HG03432 (cell line): ENCODE measurements at regions not wholly inside any gene's neighbourhood (a gene's known extent, or its start where the extent isn't known, plus 50 kb on each side); places are given as distances from the start of the nearest gene placed in this dataset.
"Not testable (repeated sequence)": the region's sequence is repeated elsewhere in the genome, so short reads cannot be mapped to it uniquely, and the experiment has no call there.

ENCODE experiments used
- ATAC-seq: cut with Tn5 transposase; IDR thresholded peaks from one replicate; pipeline ENCODE4 v1.9.1; 2021; ENCODE audit warnings: mild to moderate bottlenecking, moderate library complexity; ENCODE audit not compliant: unreplicated experiment

- no peak for ATAC-seq
Observed at GRCh38 chr1:192862271-192862670, 53.4 kb downstream of the RGS2 start.

- no peak for ATAC-seq
Observed at GRCh38 chr1:192866241-192866868, 57.5 kb downstream of the RGS2 start.

- ATAC-seq = no peak
Observed at GRCh38 chr1:192867180-192867579, 58.3 kb downstream of the RGS2 start.

- ATAC-seq = no peak
Observed at GRCh38 chr1:192869308-192869940, 60.6 kb downstream of the RGS2 start.

GRCh38 chr1:192872010-192872409 lies 63.2 kb downstream of the RGS2 start:
- ATAC-seq = no peak

GRCh38 chr1:192873836-192874235 lies 65.0 kb downstream of the RGS2 start:
- ATAC-seq = no peak

GRCh38 chr1:192876633-192877032 lies 67.8 kb downstream of the RGS2 start:
- ATAC-seq = no peak

- peak; percentile 84 for ATAC-seq
Observed at GRCh38 chr1:192877283-192877886, 68.5 kb downstream of the RGS2 start.

GRCh38 chr1:192878249-192878648 lies 69.4 kb downstream of the RGS2 start:
- ATAC-seq = no peak

GRCh38 chr1:192879406-192879805 lies 70.6 kb downstream of the RGS2 start:
- ATAC-seq = peak; percentile 50

- ATAC-seq = no peak
Observed at GRCh38 chr1:192880231-192880630, 71.4 kb downstream of the RGS2 start.

GRCh38 chr1:192884241-192884640 lies 75.4 kb downstream of the RGS2 start:
- no peak for ATAC-seq

- not testable (repeated sequence) for ATAC-seq
Observed at GRCh38 chr1:192885387-192885786, 76.5 kb downstream of the RGS2 start.

- ATAC-seq = no peak
Observed at GRCh38 chr1:192887426-192887825, 78.6 kb downstream of the RGS2 start.

- no peak for ATAC-seq
Observed at GRCh38 chr1:192888574-192888973, 79.7 kb downstream of the RGS2 start.

- no peak for ATAC-seq
Observed at GRCh38 chr1:192889082-192889481, 80.2 kb downstream of the RGS2 start.

- no peak for ATAC-seq
Observed at GRCh38 chr1:192890134-192890533, 81.3 kb downstream of the RGS2 start.

GRCh38 chr1:192892934-192893333 lies 84.1 kb downstream of the RGS2 start:
- no peak for ATAC-seq

- not testable (repeated sequence) for ATAC-seq
Observed at GRCh38 chr1:192895487-192895886, 86.6 kb downstream of the RGS2 start.

- no peak for ATAC-seq
Observed at GRCh38 chr1:192896376-192896775, 87.5 kb downstream of the RGS2 start.

GRCh38 chr1:192901500-192901899 lies 92.7 kb downstream of the RGS2 start:
- ATAC-seq = no peak

GRCh38 chr1:192903142-192903541 lies 94.3 kb downstream of the RGS2 start:
- ATAC-seq = no peak
